IgD-negative memory B cell (primary cell): ENCODE measurements at regions not wholly inside any gene's neighbourhood (a gene's known extent, or its start where the extent isn't known, plus 50 kb on each side); places are given as distances from the start of the nearest gene placed in this dataset.

Experiments
- H3K27ac Mint-ChIP-seq, 3 donors: one replicate each; pipeline ENCODE4 v1.8.0; 2020 to 2022; ENCODE audit warnings: mild to moderate bottlenecking in 3 of 3, mixed read lengths in 3 of 3, moderate library complexity in 1 of 3
- H3K27me3 Mint-ChIP-seq: one replicate; pipeline ENCODE4 v1.8.0; 2021; ENCODE audit warnings: mixed read lengths
- H3K36me3 Mint-ChIP-seq: one replicate; pipeline ENCODE4 v1.8.0; 2020; ENCODE audit warnings: mild to moderate bottlenecking, mixed read lengths
- H3K4me1 Mint-ChIP-seq, 3 donors: one replicate each; pipeline ENCODE4 v1.8.0; 2020 to 2022; ENCODE audit warnings: mixed read lengths in 3 of 3, mild to moderate bottlenecking in 1 of 3
- H3K4me3 Mint-ChIP-seq, 4 donors: one replicate each; pipeline ENCODE4 v1.8.0; 2020 to 2022; ENCODE audit warnings: mild to moderate bottlenecking in 4 of 4, mixed read lengths in 4 of 4, moderate library complexity in 3 of 4
- H3K9me3 Mint-ChIP-seq, 3 donors: one replicate each; pipeline ENCODE4 v1.8.0; 2020 to 2021; ENCODE audit warnings: mixed read lengths in 3 of 3, mild to moderate bottlenecking in 1 of 3

- Mint-ChIP-seq H3K27ac (no peak overlapping the region), H3K9me3 (peaks cover 0 to 3% (median 0%) of the 10 kb centered on the region in 3 donors), H3K36me3 (no peaks in the 10 kb centered on the region), H3K4me3 (no peak overlapping the region), H3K4me1 (no peaks in the 10 kb centered on the region), H3K27me3 (no peaks in the 10 kb centered on the region)
These were observed 174.8 kb upstream of the TNC start for GRCh38 chr9:115292584-115293279.

GRCh38 chr9:115295734-115296133 lies 177.8 kb upstream of the TNC start:
- no peaks in the 10 kb centered on the region for H3K27me3 Mint-ChIP-seq
- H3K4me1 Mint-ChIP-seq, result no peaks in the 10 kb centered on the region
- no peak overlapping the region for H3K4me3 Mint-ChIP-seq
- peaks cover 0 to 2% (median 0%) of the 10 kb centered on the region in 3 donors for H3K9me3 Mint-ChIP-seq
- H3K27ac Mint-ChIP-seq, result no peak overlapping the region
- no peaks in the 10 kb centered on the region for H3K36me3 Mint-ChIP-seq

DNA sequence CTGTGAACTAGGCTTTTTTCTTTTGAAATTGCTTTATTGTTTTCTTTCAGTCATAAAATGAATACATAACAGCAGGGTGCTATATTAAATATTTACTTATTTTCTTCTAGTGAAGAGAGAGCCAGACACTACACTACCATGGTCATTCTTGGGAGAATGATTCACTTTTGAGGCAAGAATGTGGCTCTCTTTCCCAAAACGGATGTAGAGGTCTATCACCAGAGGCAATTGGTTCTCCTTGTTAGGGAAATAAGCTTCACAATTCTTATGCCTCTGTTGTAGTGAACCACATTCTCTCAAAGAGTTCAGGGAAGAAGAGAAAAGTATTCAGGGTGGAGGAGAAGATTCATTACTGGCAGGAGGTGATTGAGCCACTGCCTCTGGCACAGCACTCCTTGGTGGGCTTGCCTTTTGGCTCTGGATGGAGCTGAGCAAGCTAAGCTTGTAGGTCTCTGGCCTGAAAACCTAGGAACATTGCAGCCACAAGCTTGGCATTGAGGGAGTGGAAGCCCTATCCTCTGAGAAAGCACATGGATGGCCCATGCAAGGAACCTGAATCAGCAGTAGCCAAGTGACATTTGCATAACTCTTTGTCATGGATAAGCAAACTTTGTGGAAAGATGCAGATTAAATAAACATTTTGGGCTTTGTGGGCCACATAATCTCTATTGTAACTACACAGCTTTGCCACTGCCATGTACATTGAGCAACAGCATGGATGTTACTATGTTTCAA lies 179.0 kb upstream of the TNC start:
- H3K36me3 Mint-ChIP-seq, result no peaks in the 10 kb centered on the region
- H3K27me3 Mint-ChIP-seq, result no peaks in the 10 kb centered on the region
- peaks cover 0 to 2% (median 0%) of the 10 kb centered on the region in 3 donors for H3K9me3 Mint-ChIP-seq
- no peak overlapping the region for H3K4me3 Mint-ChIP-seq
- no peak overlapping the region for H3K27ac Mint-ChIP-seq
- H3K4me1 Mint-ChIP-seq, result no peaks in the 10 kb centered on the region

- Mint-ChIP-seq H3K36me3 (no peaks in the 10 kb centered on the region), H3K4me3 (no peak overlapping the region), H3K27me3 (no peaks in the 10 kb centered on the region), H3K9me3 (peaks cover 0 to 2% (median 0%) of the 10 kb centered on the region in 3 donors), H3K27ac (no peak overlapping the region), H3K4me1 (no peaks in the 10 kb centered on the region)
These were observed 182.2 kb upstream of the TNC start for GRCh38 chr9:115300116-115300515.

DNA sequence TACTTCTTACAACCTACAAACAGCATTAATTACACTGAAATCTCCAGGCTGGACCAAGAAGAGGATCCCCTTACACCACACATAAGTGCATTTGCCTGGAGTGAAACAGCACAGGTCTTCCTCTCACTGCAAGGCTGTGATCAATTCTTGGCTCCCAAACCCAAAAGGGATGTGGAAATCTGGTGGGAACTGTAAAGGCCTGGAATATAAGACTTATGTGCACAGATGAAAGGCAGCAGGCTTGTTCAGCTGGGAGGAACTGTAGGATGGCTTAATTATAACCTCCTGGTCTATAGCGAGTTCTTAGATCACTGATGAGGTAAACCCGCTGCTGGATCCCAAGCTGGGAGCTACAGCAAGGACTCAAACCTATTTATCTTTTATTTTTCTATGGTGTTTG lies 182.9 kb upstream of the TNC start:
- no peak overlapping the region for H3K27ac Mint-ChIP-seq
- no peaks in the 10 kb centered on the region for H3K36me3 Mint-ChIP-seq
- H3K4me3 Mint-ChIP-seq, result no peak overlapping the region
- no peaks in the 10 kb centered on the region for H3K27me3 Mint-ChIP-seq
- peaks cover 0 to 2% (median 0%) of the 10 kb centered on the region in 3 donors for H3K9me3 Mint-ChIP-seq
- H3K4me1 Mint-ChIP-seq, result peaks cover 0 to 1% (median 0%) of the 10 kb centered on the region in 3 donors

GRCh38 chr9:115301581-115301980 lies 183.6 kb upstream of the TNC start:
- peaks cover 0 to 1% (median 0%) of the 10 kb centered on the region in 3 donors for H3K4me1 Mint-ChIP-seq
- no peaks in the 10 kb centered on the region for H3K27me3 Mint-ChIP-seq
- H3K36me3 Mint-ChIP-seq, result no peaks in the 10 kb centered on the region
- H3K4me3 Mint-ChIP-seq, result no peak overlapping the region
- H3K9me3 Mint-ChIP-seq, result peaks cover 0 to 2% (median 0%) of the 10 kb centered on the region in 3 donors
- no peak overlapping the region for H3K27ac Mint-ChIP-seq

DNA sequence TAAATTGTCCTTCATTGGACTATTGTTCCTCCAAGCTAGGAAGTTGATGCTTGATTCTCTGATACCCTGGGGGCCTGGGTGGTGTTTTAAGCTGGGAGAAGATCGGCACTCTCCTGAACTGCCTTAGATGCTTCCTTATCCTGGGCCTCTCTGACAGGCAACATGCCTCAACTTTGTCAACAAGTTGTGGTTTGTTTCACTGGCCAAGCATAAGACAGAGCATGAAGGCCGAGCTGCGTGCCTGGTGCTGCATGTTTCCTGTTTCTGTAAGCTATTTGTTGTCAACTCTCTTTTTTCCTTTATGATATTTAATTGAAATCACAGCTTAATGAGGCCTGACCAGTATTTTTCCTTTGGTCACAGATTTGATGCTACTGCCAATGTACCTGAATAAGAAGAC lies 187.6 kb upstream of the TNC start:
- Mint-ChIP-seq H3K9me3 (peaks cover 0 to 1% (median 0%) of the 10 kb centered on the region in 3 donors), H3K27ac (no peak overlapping the region), H3K36me3 (no peaks in the 10 kb centered on the region), H3K27me3 (no peaks in the 10 kb centered on the region), H3K4me3 (no peak overlapping the region), H3K4me1 (peaks cover 0 to 1% (median 0%) of the 10 kb centered on the region in 3 donors)

GRCh38 chr9:115306865-115307264 lies 188.9 kb upstream of the TNC start:
- no peak overlapping the region for H3K4me3 Mint-ChIP-seq
- no peaks in the 10 kb centered on the region for H3K27me3 Mint-ChIP-seq
- H3K27ac Mint-ChIP-seq, result no peak overlapping the region
- peaks cover 0 to 2% (median 0%) of the 10 kb centered on the region in 3 donors for H3K9me3 Mint-ChIP-seq
- peaks cover 1% of the 10 kb centered on the region for H3K36me3 Mint-ChIP-seq
- H3K4me1 Mint-ChIP-seq, result peaks cover 0 to 1% (median 0%) of the 10 kb centered on the region in 3 donors

- Mint-ChIP-seq H3K27me3 (no peaks in the 10 kb centered on the region), H3K9me3 (peaks cover 0 to 5% (median 1%) of the 10 kb centered on the region in 3 donors), H3K4me3 (no peak overlapping the region), H3K36me3 (peaks cover 4% of the 10 kb centered on the region), H3K4me1 (peaks cover 0 to 2% (median 0%) of the 10 kb centered on the region in 3 donors), H3K27ac (no peak overlapping the region)
These were observed 195.6 kb upstream of the TNC start for GRCh38 chr9:115313545-115313944.

GRCh38 chr9:115326461-115326860 lies 208.5 kb upstream of the TNC start:
- Mint-ChIP-seq H3K27ac (no peak overlapping the region), H3K36me3 (peaks cover 3% of the 10 kb centered on the region), H3K9me3 (no peaks in the 10 kb centered on the region), H3K4me3 (no peak overlapping the region), H3K27me3 (no peaks in the 10 kb centered on the region), H3K4me1 (no peaks in the 10 kb centered on the region)

DNA sequence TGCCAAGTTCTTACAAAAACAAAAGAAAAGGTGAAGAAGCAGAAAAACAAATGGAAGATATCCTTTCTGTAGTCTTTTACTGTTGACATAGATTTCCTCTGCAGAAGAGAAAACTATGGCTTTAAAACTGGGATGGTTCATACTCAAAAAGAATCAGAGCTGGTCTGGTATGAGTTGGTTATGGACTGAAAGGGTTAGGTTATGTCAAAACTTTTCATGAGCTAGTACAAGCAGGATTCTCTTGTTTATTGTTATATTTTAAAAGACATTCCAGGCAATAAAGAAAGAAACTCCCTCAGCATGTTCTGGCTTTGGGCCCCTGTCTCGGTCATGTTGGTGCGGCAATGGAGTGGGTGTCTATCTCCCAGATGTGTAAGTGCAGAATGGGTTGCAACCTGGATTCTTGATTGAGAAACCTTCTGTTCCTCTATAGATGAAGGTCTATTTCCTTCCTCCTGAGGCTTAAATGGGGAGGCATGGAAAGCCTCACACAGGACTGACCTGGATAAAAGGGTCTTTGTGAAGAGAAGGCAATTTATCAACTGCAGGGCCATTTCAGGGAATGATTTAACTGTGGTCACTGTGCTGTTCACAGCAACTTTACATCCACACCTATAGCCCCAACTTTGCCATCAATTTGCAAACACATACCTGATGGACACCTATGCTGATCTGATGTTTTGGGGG lies 209.6 kb upstream of the TNC start:
- Mint-ChIP-seq H3K36me3 (peaks cover 3% of the 10 kb centered on the region), H3K27ac (no peak overlapping the region), H3K27me3 (no peaks in the 10 kb centered on the region), H3K9me3 (no peaks in the 10 kb centered on the region), H3K4me1 (no peaks in the 10 kb centered on the region), H3K4me3 (no peak overlapping the region)

GRCh38 chr9:115328228-115328627 lies 210.3 kb upstream of the TNC start:
- H3K4me1 Mint-ChIP-seq, result no peaks in the 10 kb centered on the region
- no peaks in the 10 kb centered on the region for H3K36me3 Mint-ChIP-seq
- no peak overlapping the region for H3K27ac Mint-ChIP-seq
- no peaks in the 10 kb centered on the region for H3K27me3 Mint-ChIP-seq
- no peaks in the 10 kb centered on the region for H3K9me3 Mint-ChIP-seq
- H3K4me3 Mint-ChIP-seq, result no peak overlapping the region

GRCh38 chr9:115328677-115329076 lies 210.7 kb upstream of the TNC start:
- Mint-ChIP-seq H3K4me3 (no peak overlapping the region), H3K27me3 (no peaks in the 10 kb centered on the region), H3K9me3 (no peaks in the 10 kb centered on the region), H3K36me3 (no peaks in the 10 kb centered on the region), H3K27ac (no peak overlapping the region), H3K4me1 (no peaks in the 10 kb centered on the region)

- H3K4me1 Mint-ChIP-seq, result no peaks in the 10 kb centered on the region
- no peaks in the 10 kb centered on the region for H3K36me3 Mint-ChIP-seq
- peaks cover 0 to 5% (median 0%) of the 10 kb centered on the region in 3 donors for H3K9me3 Mint-ChIP-seq
- no peak overlapping the region for H3K4me3 Mint-ChIP-seq
- H3K27ac Mint-ChIP-seq, result peak overlapping the region in 1 of 3 donors; percentile 12
- no peaks in the 10 kb centered on the region for H3K27me3 Mint-ChIP-seq
These were observed 215.5 kb upstream of the TNC start for GRCh38 chr9:115333277-115334070.

GRCh38 chr9:115335439-115335838 lies 217.5 kb upstream of the TNC start:
- Mint-ChIP-seq H3K4me3 (no peak overlapping the region), H3K9me3 (peaks cover 0 to 5% (median under 1%) of the 10 kb centered on the region in 3 donors), H3K36me3 (no peaks in the 10 kb centered on the region), H3K27ac (no peak overlapping the region), H3K27me3 (peaks cover 4% of the 10 kb centered on the region), H3K4me1 (no peaks in the 10 kb centered on the region)
